Activated naive CD8-positive, alpha-beta T cell treated with anti-CD3 and anti-CD28 coated beads, Interleukin-2, amount 50 U/mL, for 24 hours (primary cell): ENCODE measurements at regions not wholly inside any gene's neighbourhood (a gene's known extent, or its start where the extent isn't known, plus 50 kb on each side); places are given as distances from the start of the nearest gene placed in this dataset.

Experiments
- ATAC-seq: fragments of 150-1000 bp; cut with Tn5 transposase; one replicate; pipeline ENCODE4 v1.10.0; 2021
- DNase-seq: peaks from one replicate; pipeline ENCODE4 v3.0.0; 2021
- H3K27ac Mint-ChIP-seq: one replicate; pipeline ENCODE4 v1.8.0; 2021; ENCODE audit warnings: mild to moderate bottlenecking, mixed read lengths
- H3K27me3 Mint-ChIP-seq: one replicate; pipeline ENCODE4 v1.8.0; 2021; ENCODE audit warnings: mixed read lengths
- H3K36me3 Mint-ChIP-seq: one replicate; pipeline ENCODE4 v1.8.0; 2021; ENCODE audit warnings: low read depth, mixed read lengths
- H3K4me1 Mint-ChIP-seq: one replicate; pipeline ENCODE4 v1.8.0; 2021; ENCODE audit warnings: mixed read lengths
- H3K4me3 Mint-ChIP-seq: one replicate; pipeline ENCODE4 v1.8.0; 2021; ENCODE audit warnings: mild to moderate bottlenecking, moderate library complexity, mixed read lengths
- H3K9me3 Mint-ChIP-seq: one replicate; pipeline ENCODE4 v1.8.0; 2021; ENCODE audit warnings: mixed read lengths

- Mint-ChIP-seq H3K4me1 (no peaks in the 10 kb centered on the region), H3K36me3 (no peaks in the 10 kb centered on the region), H3K9me3 (peaks cover 8% of the 10 kb centered on the region), H3K4me3 (no peak overlapping the region), H3K27ac (no peak overlapping the region), H3K27me3 (no peaks in the 10 kb centered on the region)
- ATAC-seq (no peak), DNase-seq (no peak)
Measured at GRCh38 chr2:83585250-83585649, 873.8 kb downstream of the SUCLG1 start.

- Mint-ChIP-seq H3K9me3 (peaks cover 6% of the 10 kb centered on the region), H3K36me3 (no peaks in the 10 kb centered on the region), H3K4me1 (no peaks in the 10 kb centered on the region), H3K27me3 (no peaks in the 10 kb centered on the region), H3K27ac (no peak overlapping the region), H3K4me3 (no peak overlapping the region)
- DNase-seq (no peak), ATAC-seq (no peak)
Measured at GRCh38 chr2:83584672-83585071, 874.4 kb downstream of the SUCLG1 start.

GRCh38 chr2:83582589-83582988, 876.5 kb downstream of the SUCLG1 start:
- Mint-ChIP-seq H3K27ac (no peak overlapping the region), H3K27me3 (no peaks in the 10 kb centered on the region), H3K36me3 (no peaks in the 10 kb centered on the region), H3K4me3 (no peak overlapping the region), H3K4me1 (no peaks in the 10 kb centered on the region), H3K9me3 (no peaks in the 10 kb centered on the region)
- ATAC-seq: no peak
- no peak for DNase-seq

- Mint-ChIP-seq H3K4me3 (no peak overlapping the region), H3K9me3 (no peaks in the 10 kb centered on the region), H3K4me1 (no peaks in the 10 kb centered on the region), H3K27ac (no peak overlapping the region), H3K36me3 (no peaks in the 10 kb centered on the region), H3K27me3 (no peaks in the 10 kb centered on the region)
- DNase-seq (no peak), ATAC-seq (no peak)
Measured at GRCh38 chr2:83579507-83579906, 879.6 kb downstream of the SUCLG1 start.

GRCh38 chr2:83578405-83578804, 880.7 kb downstream of the SUCLG1 start:
- Mint-ChIP-seq H3K36me3 (no peaks in the 10 kb centered on the region), H3K4me3 (no peak overlapping the region), H3K9me3 (no peaks in the 10 kb centered on the region), H3K27ac (no peak overlapping the region), H3K4me1 (no peaks in the 10 kb centered on the region), H3K27me3 (no peaks in the 10 kb centered on the region)
- DNase-seq: no peak
- no peak for ATAC-seq

- Mint-ChIP-seq H3K27me3 (no peaks in the 10 kb centered on the region), H3K4me3 (no peak overlapping the region), H3K27ac (no peak overlapping the region), H3K4me1 (no peaks in the 10 kb centered on the region), H3K9me3 (no peaks in the 10 kb centered on the region), H3K36me3 (no peaks in the 10 kb centered on the region)
- ATAC-seq: no peak
- DNase-seq: no peak
Measured at GRCh38 chr2:83574614-83575013, 884.5 kb downstream of the SUCLG1 start.

GRCh38 chr2:83573060-83573459, 886.0 kb downstream of the SUCLG1 start:
- DNase-seq (no peak), ATAC-seq (no peak)
- no peak overlapping the region for H3K4me3 Mint-ChIP-seq
- no peaks in the 10 kb centered on the region for H3K27me3 Mint-ChIP-seq
- H3K27ac Mint-ChIP-seq: no peak overlapping the region
- H3K36me3 Mint-ChIP-seq: no peaks in the 10 kb centered on the region
- H3K4me1 Mint-ChIP-seq: no peaks in the 10 kb centered on the region
- H3K9me3 Mint-ChIP-seq: no peaks in the 10 kb centered on the region

- H3K27me3 Mint-ChIP-seq: no peaks in the 10 kb centered on the region
- no peak overlapping the region for H3K27ac Mint-ChIP-seq
- ATAC-seq: no peak
- DNase-seq: no peak
- H3K4me1 Mint-ChIP-seq: no peaks in the 10 kb centered on the region
- no peak overlapping the region for H3K4me3 Mint-ChIP-seq
- no peaks in the 10 kb centered on the region for H3K36me3 Mint-ChIP-seq
- H3K9me3 Mint-ChIP-seq: no peaks in the 10 kb centered on the region
Measured at GRCh38 chr2:83572400-83572799, 886.7 kb downstream of the SUCLG1 start.

- no peak overlapping the region for H3K27ac Mint-ChIP-seq
- no peaks in the 10 kb centered on the region for H3K36me3 Mint-ChIP-seq
- no peaks in the 10 kb centered on the region for H3K4me1 Mint-ChIP-seq
- no peak overlapping the region for H3K4me3 Mint-ChIP-seq
- ATAC-seq: no peak
- DNase-seq: no peak
- H3K27me3 Mint-ChIP-seq: no peaks in the 10 kb centered on the region
- no peaks in the 10 kb centered on the region for H3K9me3 Mint-ChIP-seq
Measured at GRCh38 chr2:83567551-83567950, 891.5 kb downstream of the SUCLG1 start.

GRCh38 chr2:83565626-83566025, 893.5 kb downstream of the SUCLG1 start:
- Mint-ChIP-seq H3K9me3 (no peaks in the 10 kb centered on the region), H3K36me3 (no peaks in the 10 kb centered on the region), H3K4me3 (no peak overlapping the region), H3K27ac (no peak overlapping the region), H3K4me1 (no peaks in the 10 kb centered on the region), H3K27me3 (no peaks in the 10 kb centered on the region)
- no peak for ATAC-seq
- no peak for DNase-seq

- no peaks in the 10 kb centered on the region for H3K9me3 Mint-ChIP-seq
- DNase-seq: no peak
- H3K27ac Mint-ChIP-seq: no peak overlapping the region
- H3K4me1 Mint-ChIP-seq: no peaks in the 10 kb centered on the region
- no peak overlapping the region for H3K4me3 Mint-ChIP-seq
- no peaks in the 10 kb centered on the region for H3K27me3 Mint-ChIP-seq
- ATAC-seq: no peak
- H3K36me3 Mint-ChIP-seq: no peaks in the 10 kb centered on the region
Measured at GRCh38 chr2:83565181-83565580, 893.9 kb downstream of the SUCLG1 start.

GRCh38 chr2:83561592-83561991, 897.5 kb downstream of the SUCLG1 start:
- H3K4me3 Mint-ChIP-seq: no peak overlapping the region
- H3K36me3 Mint-ChIP-seq: no peaks in the 10 kb centered on the region
- ATAC-seq (no peak), DNase-seq (no peak)
- H3K4me1 Mint-ChIP-seq: no peaks in the 10 kb centered on the region
- H3K9me3 Mint-ChIP-seq: peaks cover 5% of the 10 kb centered on the region
- H3K27me3 Mint-ChIP-seq: no peaks in the 10 kb centered on the region
- no peak overlapping the region for H3K27ac Mint-ChIP-seq

- peaks cover 4% of the 10 kb centered on the region for H3K9me3 Mint-ChIP-seq
- no peak overlapping the region for H3K4me3 Mint-ChIP-seq
- H3K36me3 Mint-ChIP-seq: no peaks in the 10 kb centered on the region
- H3K4me1 Mint-ChIP-seq: no peaks in the 10 kb centered on the region
- no peak overlapping the region for H3K27ac Mint-ChIP-seq
- no peaks in the 10 kb centered on the region for H3K27me3 Mint-ChIP-seq
- DNase-seq: no peak
- ATAC-seq: no peak
Measured at GRCh38 chr2:83536556-83536955, 922.5 kb downstream of the SUCLG1 start.

- DNase-seq (no peak), ATAC-seq (no peak)
- Mint-ChIP-seq H3K4me1 (no peaks in the 10 kb centered on the region), H3K9me3 (peaks cover 4% of the 10 kb centered on the region), H3K4me3 (no peak overlapping the region), H3K27me3 (no peaks in the 10 kb centered on the region), H3K27ac (no peak overlapping the region), H3K36me3 (no peaks in the 10 kb centered on the region)
Measured at GRCh38 chr2:83534416-83534815, 924.7 kb downstream of the SUCLG1 start.

GRCh38 chr2:83531206-83531826, 927.8 kb downstream of the SUCLG1 start:
- H3K27me3 Mint-ChIP-seq: no peaks in the 10 kb centered on the region
- H3K9me3 Mint-ChIP-seq: no peaks in the 10 kb centered on the region
- no peaks in the 10 kb centered on the region for H3K36me3 Mint-ChIP-seq
- no peak for ATAC-seq
- no peak for DNase-seq
- H3K4me3 Mint-ChIP-seq: no peak overlapping the region
- no peak overlapping the region for H3K27ac Mint-ChIP-seq
- H3K4me1 Mint-ChIP-seq: no peaks in the 10 kb centered on the region

GRCh38 chr2:83528767-83529166, 930.3 kb downstream of the SUCLG1 start:
- Mint-ChIP-seq H3K27ac (no peak overlapping the region), H3K27me3 (no peaks in the 10 kb centered on the region), H3K4me3 (no peak overlapping the region), H3K9me3 (no peaks in the 10 kb centered on the region), H3K4me1 (no peaks in the 10 kb centered on the region), H3K36me3 (no peaks in the 10 kb centered on the region)
- no peak for ATAC-seq
- DNase-seq: no peak
